HCT116 (cell line): ENCODE measurements at regions not wholly inside any gene's neighbourhood (a gene's known extent, or its start where the extent isn't known, plus 50 kb on each side); places are given as distances from the start of the nearest gene placed in this dataset.

Experiments used
- ATAC-seq: fragments of 200-7000 bp; cut with Tn5 transposase; 2 replicates; pipeline ENCODE4 v1.9.1; 2020; ENCODE audit warnings: mild to moderate bottlenecking, moderate library complexity
- BruUV-seq: library from RNA; stranded (reverse); fragments of 400-500 nt; replicated peaks from 2 replicates; lab custom pipeline; 2021; lab: Mats Ljungman, UMichigan
- CTCF ChIA-PET: fragments of 300-600 bp; sonication (Branson Sonifier 250); formaldehyde crosslinking; loops from one replicate; lab custom pipeline; 2021; ENCODE audit warnings: antibody characterized with exemption; lab: Charles Lee
- POLR2A ChIA-PET: fragments of 300-600, 350-600 bp; sonication (Branson Sonifier 250); formaldehyde crosslinking; loops from one replicate; lab custom pipeline; 2021; ENCODE audit warnings: antibody characterized with exemption; lab: Charles Lee
- RAD21 ChIA-PET, 2 experiments: fragments of 300-600 bp; sonication (Branson Sonifier 250); formaldehyde crosslinking; loops; one replicate each; lab custom pipeline; 2023; ENCODE audit warnings: low total read pairs in 2 of 2; ENCODE audit not compliant: uncharacterized antibody in 2 of 2, unreplicated experiment in 2 of 2, low non-redundant PET in 1 of 2; lab: Charles Lee
- DNase-seq: peaks from one replicate; pipeline ENCODE4 v3.0.0-alpha.2; 2010; ENCODE audit warnings: low read depth, low spot score
- H2AFZ ChIP-seq: fragments of 200-600 bp; shearing (Covaris generic), sonication (generic); 2 replicates; pipeline ENCODE4 v1.6.1; 2017; ENCODE audit warnings: low read depth, mixed run types, mixed read lengths, antibody characterized with exemption, low read length; ENCODE audit not compliant: poor library complexity, severe bottlenecking
- H3K27ac ChIP-seq: 2 replicates; pipeline ENCODE4 v1.5.1; 2012; ENCODE audit warnings: low read depth, low read length
- H3K27me3 ChIP-seq: fragments of 200-600 bp; sonication (generic); 2 replicates; pipeline ENCODE4 v1.6.1; 2016; ENCODE audit warnings: mixed run types, low read length, mixed read lengths; ENCODE audit not compliant: insufficient read depth
- H3K36me3 ChIP-seq, 2 experiments: fragments of 200-500 bp in 1 of 2; fragments of 200-600 bp in 1 of 2; sonication (Bioruptor generic) in 1 of 2; sonication (generic) in 1 of 2; 2 replicates each; pipeline versions ENCODE4 v1.5.1 to v1.6.1; 2014 to 2016; ENCODE audit warnings: low read length in 2 of 2, inconsistent platforms in 1 of 2, mixed read lengths in 1 of 2, mixed run types in 1 of 2; ENCODE audit not compliant: insufficient read depth in 2 of 2, control insufficient read depth in 1 of 2
- H3K4me1 ChIP-seq, 2 experiments: fragments of 200-600 bp in 1 of 2; sonication (generic) in 1 of 2; 2 replicates each; pipeline versions ENCODE4 v1.5.1 to v1.6.1; 2012 to 2017; ENCODE audit warnings: low read length in 2 of 2, inconsistent platforms in 1 of 2, mild to moderate bottlenecking in 1 of 2, mixed read lengths in 1 of 2, mixed run types in 1 of 2, moderate library complexity in 1 of 2; ENCODE audit not compliant: insufficient read depth in 2 of 2, control insufficient read depth in 1 of 2
- H3K4me2 ChIP-seq: fragments of 200-600 bp; sonication (generic); 2 replicates; pipeline ENCODE4 v1.6.1; 2017; ENCODE audit warnings: mixed run types, low read length, mixed read lengths
- H3K4me3 ChIP-seq, 2 experiments: fragments of 200-600 bp in 1 of 2; sonication (generic) in 1 of 2; replicated peaks in 1 of 2; 2 replicates each; pipeline ENCODE4 v1.5.1; 2011 to 2016; ENCODE audit warnings: low read length in 2 of 2, control low read depth in 1 of 2, low read depth in 1 of 2, mild to moderate bottlenecking in 1 of 2, mixed read lengths in 1 of 2, mixed run types in 1 of 2
- H3K79me2 ChIP-seq: fragments of 200-600 bp; sonication (generic); 2 replicates; pipeline ENCODE4 v1.6.1; 2017; ENCODE audit warnings: mild to moderate bottlenecking, mixed run types, low read length, moderate library complexity, mixed read lengths; ENCODE audit not compliant: insufficient read depth
- H3K9ac ChIP-seq: fragments of 200-600 bp; sonication (generic); 2 replicates; pipeline ENCODE4 v1.6.1; 2016; ENCODE audit warnings: low read length, mixed read lengths
- H3K9me2 ChIP-seq: fragments of 200-600 bp; sonication (generic), shearing (Covaris generic); 2 replicates; pipeline ENCODE4 v1.6.1; 2017; ENCODE audit warnings: mixed run types, mild to moderate bottlenecking, moderate library complexity; ENCODE audit not compliant: insufficient read depth
- H3K9me3 ChIP-seq, 2 experiments: fragments of 200-500 bp in 1 of 2; fragments of 200-600 bp in 1 of 2; sonication (Bioruptor generic) in 1 of 2; sonication (generic) in 1 of 2; 2 replicates each; pipeline ENCODE4 v1.6.1; 2014 to 2017; ENCODE audit warnings: low read length in 2 of 2, mixed read lengths in 2 of 2, inconsistent platforms in 1 of 2, low read depth in 1 of 2, mild to moderate bottlenecking in 1 of 2, mixed run types in 1 of 2, moderate library complexity in 1 of 2; ENCODE audit not compliant: control insufficient read depth in 1 of 2, insufficient read depth in 1 of 2
- H4K20me1 ChIP-seq: fragments of 200-600 bp; sonication (generic), shearing (Covaris generic); 2 replicates; pipeline ENCODE4 v1.6.1; 2017; ENCODE audit warnings: mixed run types, mild to moderate bottlenecking, moderate library complexity; ENCODE audit not compliant: insufficient read depth
- CBX3 ChIP-seq: IDR thresholded peaks from 2 replicates; pipeline ENCODE4 v1.6.1; 2012; ENCODE audit warnings: low read depth
- CEBPB ChIP-seq: IDR thresholded peaks from 2 replicates; pipeline ENCODE4 v1.6.1; 2012; ENCODE audit warnings: low read depth
- CTCF ChIP-seq, 3 experiments: fragments of 200-600 bp in 1 of 3; sonication (generic) in 1 of 3; IDR thresholded peaks in 2 of 3; conservative IDR thresholded peaks in 1 of 3; 2 replicates each; pipeline ENCODE4 v1.5.1; 2012 to 2017; ENCODE audit warnings: low read depth in 2 of 3, low read length in 2 of 3, antibody characterized with exemption in 1 of 3, borderline replicate concordance in 1 of 3, control low read depth in 1 of 3, mild to moderate bottlenecking in 1 of 3, mixed read lengths in 1 of 3, mixed run types in 1 of 3, moderate library complexity in 1 of 3; ENCODE audit not compliant: insufficient read depth in 1 of 3
- EGR1 ChIP-seq: IDR thresholded peaks from 2 replicates; pipeline ENCODE4 v1.6.1; 2012; ENCODE audit warnings: low read depth
- EZH2 ChIP-seq: fragments of 200-600 bp; sonication (generic); IDR thresholded peaks from 2 replicates; pipeline ENCODE4 v1.6.1; 2017; ENCODE audit warnings: antibody characterized with exemption, mixed run types
- EZH2phosphoT487 ChIP-seq: fragments of 200-600 bp; IDR thresholded peaks from 2 replicates; pipeline ENCODE4 v1.6.1; 2018; ENCODE audit warnings: antibody characterized with exemption, borderline replicate concordance
- MAX ChIP-seq: IDR thresholded peaks from 2 replicates; pipeline ENCODE4 v1.6.1; 2012
- POLR2AphosphoS5 ChIP-seq: IDR thresholded peaks from 2 replicates; pipeline ENCODE4 v1.6.1; 2011; ENCODE audit warnings: mild to moderate bottlenecking, low read depth, low read length, moderate library complexity
- SIN3A ChIP-seq: IDR thresholded peaks from 2 replicates; pipeline ENCODE4 v1.6.1; 2012; ENCODE audit warnings: low read depth
- YY1 ChIP-seq: IDR thresholded peaks from 2 replicates; pipeline ENCODE4 v1.6.1; 2011; ENCODE audit warnings: low read length, low read depth, moderate library complexity, mild to moderate bottlenecking; ENCODE audit not compliant: insufficient replicate concordance; ENCODE audit errors: extremely low read depth
- ZBTB33 ChIP-seq: IDR thresholded peaks from 2 replicates; pipeline ENCODE4 v1.6.1; 2011; ENCODE audit warnings: mild to moderate bottlenecking, low read length, moderate library complexity; ENCODE audit not compliant: insufficient replicate concordance; ENCODE audit errors: extremely low read depth
- intact Hi-C: fragments of 100-400 bp; cut with micrococcal nuclease; formaldehyde crosslinking; loops from 2 replicates; pipeline ENCODE4 v1.10.0; 2022
- TF ChIP-seq, protein P1 (sequence below): IDR thresholded peaks from 2 replicates; pipeline ENCODE4 v1.6.1; 2012; ENCODE audit warnings: low read depth

- H4K20me1 ChIP-seq, result no peaks in the 10 kb centered on the region
- H3K9ac ChIP-seq, result no peak overlapping the region
- ATAC-seq (no peak), DNase-seq (no peak)
- H3K27ac ChIP-seq, result no peak overlapping the region
- ChIA-PET POLR2A (no interaction called here), CTCF (no interaction called here), RAD21 (no interaction called here)
- H3K36me3 ChIP-seq, result no peaks in the 10 kb centered on the region
- no peaks in the 10 kb centered on the region for H3K79me2 ChIP-seq
- peaks cover 8 to 13% of the 10 kb centered on the region in 2 experiments; a peak in 2 of 4 replicates for H3K9me3 ChIP-seq
- no peak for TF ChIP-seq EZH2phosphoT487
- no peak for TF ChIP-seq SIN3A
- TF ChIP-seq CBX3, result no peak
- no peak for TF ChIP-seq POLR2AphosphoS5
- no peak for TF ChIP-seq EZH2
- no peak for TF ChIP-seq YY1
- H3K4me1 ChIP-seq, result no peaks in the 10 kb centered on the region
- H3K4me3 ChIP-seq, result no peak overlapping the region
- intact Hi-C loops, result no loop called here
- no peak overlapping the region for H3K4me2 ChIP-seq
- no peak overlapping the region for H2AFZ ChIP-seq
- BruUV-seq, result no TSS peak
- H3K9me2 ChIP-seq, result no peaks in the 10 kb centered on the region
- H3K27me3 ChIP-seq, result no peaks in the 10 kb centered on the region
These were observed 1553.1 kb upstream of the ADGRL3 start for GRCh38 chr4:59647011-59647410.

DNA sequence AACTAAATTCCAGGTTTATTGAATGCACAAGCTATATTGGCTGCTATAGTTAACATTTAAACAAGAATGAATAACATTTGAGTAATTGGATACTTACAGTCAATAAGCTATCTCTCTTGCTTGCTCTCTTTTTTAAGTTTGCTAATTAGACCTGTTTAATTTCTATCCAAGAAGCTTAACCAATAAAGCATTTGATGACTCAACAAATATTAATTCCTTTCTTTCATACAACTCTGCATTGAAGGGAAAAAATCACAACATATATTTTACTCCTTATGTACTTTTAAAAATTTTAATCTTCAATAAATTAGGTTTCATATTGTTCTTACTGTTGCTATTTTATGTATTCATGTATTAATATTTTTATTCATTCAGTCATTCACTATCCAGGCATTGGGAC is 1552.6 kb upstream of the ADGRL3 start:
- Histone ChIP-seq H2AFZ (no peak overlapping the region), H3K9ac (no peak overlapping the region), H3K4me3 (no peak overlapping the region), H3K4me1 (no peaks in the 10 kb centered on the region), H3K9me3 (peaks cover 8 to 9% of the 10 kb centered on the region in 2 experiments; a peak in 2 of 4 replicates), H3K27ac (no peak overlapping the region), H4K20me1 (no peaks in the 10 kb centered on the region), H3K36me3 (no peaks in the 10 kb centered on the region), H3K4me2 (no peak overlapping the region), H3K9me2 (no peaks in the 10 kb centered on the region), H3K27me3 (no peaks in the 10 kb centered on the region), H3K79me2 (no peaks in the 10 kb centered on the region)
- BruUV-seq, result no TSS peak
- ATAC-seq (no peak), DNase-seq (no peak)
- ChIA-PET RAD21 (no interaction called here), CTCF (no interaction called here), POLR2A (no interaction called here)
- intact Hi-C loops, result no loop called here
- no peak for TF ChIP-seq YY1
- no peak for TF ChIP-seq CEBPB
- TF ChIP-seq CTCF (IDR thresholded peaks at IDR 0.05 in 2 of 3, conservative IDR thresholded peaks at IDR 0.05 in 1 of 3; ENCODE audit: borderline replicate concordance in 1 of 3, insufficient read depth in 1 of 3, low read depth in 2 of 3, low read length in 2 of 3), result no peak
- TF ChIP-seq EGR1, result no peak
- TF ChIP-seq ZBTB33, result no peak
- TF ChIP-seq, protein P1, sequence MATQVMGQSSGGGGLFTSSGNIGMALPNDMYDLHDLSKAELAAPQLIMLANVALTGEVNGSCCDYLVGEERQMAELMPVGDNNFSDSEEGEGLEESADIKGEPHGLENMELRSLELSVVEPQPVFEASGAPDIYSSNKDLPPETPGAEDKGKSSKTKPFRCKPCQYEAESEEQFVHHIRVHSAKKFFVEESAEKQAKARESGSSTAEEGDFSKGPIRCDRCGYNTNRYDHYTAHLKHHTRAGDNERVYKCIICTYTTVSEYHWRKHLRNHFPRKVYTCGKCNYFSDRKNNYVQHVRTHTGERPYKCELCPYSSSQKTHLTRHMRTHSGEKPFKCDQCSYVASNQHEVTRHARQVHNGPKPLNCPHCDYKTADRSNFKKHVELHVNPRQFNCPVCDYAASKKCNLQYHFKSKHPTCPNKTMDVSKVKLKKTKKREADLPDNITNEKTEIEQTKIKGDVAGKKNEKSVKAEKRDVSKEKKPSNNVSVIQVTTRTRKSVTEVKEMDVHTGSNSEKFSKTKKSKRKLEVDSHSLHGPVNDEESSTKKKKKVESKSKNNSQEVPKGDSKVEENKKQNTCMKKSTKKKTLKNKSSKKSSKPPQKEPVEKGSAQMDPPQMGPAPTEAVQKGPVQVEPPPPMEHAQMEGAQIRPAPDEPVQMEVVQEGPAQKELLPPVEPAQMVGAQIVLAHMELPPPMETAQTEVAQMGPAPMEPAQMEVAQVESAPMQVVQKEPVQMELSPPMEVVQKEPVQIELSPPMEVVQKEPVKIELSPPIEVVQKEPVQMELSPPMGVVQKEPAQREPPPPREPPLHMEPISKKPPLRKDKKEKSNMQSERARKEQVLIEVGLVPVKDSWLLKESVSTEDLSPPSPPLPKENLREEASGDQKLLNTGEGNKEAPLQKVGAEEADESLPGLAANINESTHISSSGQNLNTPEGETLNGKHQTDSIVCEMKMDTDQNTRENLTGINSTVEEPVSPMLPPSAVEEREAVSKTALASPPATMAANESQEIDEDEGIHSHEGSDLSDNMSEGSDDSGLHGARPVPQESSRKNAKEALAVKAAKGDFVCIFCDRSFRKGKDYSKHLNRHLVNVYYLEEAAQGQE, result no peak
- TF ChIP-seq MAX, result no peak
- TF ChIP-seq CBX3, result no peak
